ENCODE measurements at regions not wholly inside any gene's neighbourhood (a gene's known extent, or its start where the extent isn't known, plus 50 kb on each side); places are given as distances from the start of the nearest gene placed in this dataset.
A peak's percentile ranks its signal among the peaks of the same experiment; 100 is the strongest.

DNA sequence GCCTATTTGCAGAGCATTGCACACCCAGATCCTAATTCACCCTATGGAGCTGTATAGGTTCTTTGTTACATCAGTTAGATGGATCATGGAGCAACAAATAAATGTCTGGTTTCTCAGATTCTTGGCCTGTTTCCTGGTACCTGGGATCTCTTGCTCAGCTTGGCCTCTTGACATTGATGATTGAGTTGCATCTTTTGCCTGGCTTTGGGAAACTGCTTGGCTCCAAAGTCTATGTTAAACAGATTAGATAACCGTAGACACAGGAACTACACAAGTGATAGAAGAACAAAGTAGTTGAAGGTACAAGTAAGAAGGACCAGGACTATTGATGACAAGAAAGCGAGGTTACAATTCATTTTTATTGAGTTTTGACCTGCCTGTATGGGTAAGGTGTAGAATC is 77.3 kb downstream of the TMEM100 start:
- H3K36me3 ChIP-seq: no peaks in the 10 kb centered on the region
- TF ChIP-seq, protein P1, sequence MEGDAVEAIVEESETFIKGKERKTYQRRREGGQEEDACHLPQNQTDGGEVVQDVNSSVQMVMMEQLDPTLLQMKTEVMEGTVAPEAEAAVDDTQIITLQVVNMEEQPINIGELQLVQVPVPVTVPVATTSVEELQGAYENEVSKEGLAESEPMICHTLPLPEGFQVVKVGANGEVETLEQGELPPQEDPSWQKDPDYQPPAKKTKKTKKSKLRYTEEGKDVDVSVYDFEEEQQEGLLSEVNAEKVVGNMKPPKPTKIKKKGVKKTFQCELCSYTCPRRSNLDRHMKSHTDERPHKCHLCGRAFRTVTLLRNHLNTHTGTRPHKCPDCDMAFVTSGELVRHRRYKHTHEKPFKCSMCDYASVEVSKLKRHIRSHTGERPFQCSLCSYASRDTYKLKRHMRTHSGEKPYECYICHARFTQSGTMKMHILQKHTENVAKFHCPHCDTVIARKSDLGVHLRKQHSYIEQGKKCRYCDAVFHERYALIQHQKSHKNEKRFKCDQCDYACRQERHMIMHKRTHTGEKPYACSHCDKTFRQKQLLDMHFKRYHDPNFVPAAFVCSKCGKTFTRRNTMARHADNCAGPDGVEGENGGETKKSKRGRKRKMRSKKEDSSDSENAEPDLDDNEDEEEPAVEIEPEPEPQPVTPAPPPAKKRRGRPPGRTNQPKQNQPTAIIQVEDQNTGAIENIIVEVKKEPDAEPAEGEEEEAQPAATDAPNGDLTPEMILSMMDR (IDR thresholded peaks at IDR 0.05): no peak
- no peak for ATAC-seq (ENCODE audit: insufficient number of reproducible peaks, low FRiP score, low read depth)
- H3K9me3 ChIP-seq: no peaks in the 10 kb centered on the region
- no peak overlapping the region for H3K27ac ChIP-seq
- no peaks in the 10 kb centered on the region for H3K27me3 ChIP-seq (replicated peaks; ENCODE audit: insufficient read depth)
- no peaks in the 10 kb centered on the region for H3K4me1 ChIP-seq (ENCODE audit: control insufficient read depth in 1 of 2, low read depth in 2 of 2)
- no peak for DNase-seq (ENCODE audit: low spot score)
- no peak overlapping the region for H3K4me3 ChIP-seq

DNA sequence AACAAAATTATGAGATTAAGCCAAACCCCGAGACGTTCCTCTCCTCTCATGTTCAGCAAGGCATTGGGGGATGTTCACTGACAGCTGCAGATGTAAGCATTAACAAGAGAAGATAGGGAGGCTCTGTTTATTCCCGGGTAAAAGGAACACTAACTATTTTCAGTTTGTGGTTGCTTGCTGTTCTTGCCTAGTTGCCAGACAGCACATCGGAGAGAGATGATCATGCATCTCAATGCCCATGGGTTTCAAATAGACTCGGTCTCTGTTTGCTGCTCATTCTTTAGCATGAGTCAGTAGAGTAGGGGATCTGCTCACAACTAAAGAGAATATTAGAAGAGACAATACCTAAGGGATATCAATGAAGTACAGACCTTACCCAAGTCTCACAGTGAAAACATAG is 78.3 kb downstream of the TMEM100 start:
- DNase-seq (ENCODE audit: low spot score) (no peak), ATAC-seq (ENCODE audit: insufficient number of reproducible peaks, low FRiP score, low read depth) (no peak)
- TF ChIP-seq, protein P1 (IDR thresholded peaks at IDR 0.05): no peak
- no peaks in the 10 kb centered on the region for H3K36me3 ChIP-seq
- H3K27ac ChIP-seq: no peak overlapping the region
- H3K27me3 ChIP-seq (replicated peaks; ENCODE audit: insufficient read depth): no peaks in the 10 kb centered on the region
- no peak overlapping the region for H3K4me3 ChIP-seq
- H3K9me3 ChIP-seq: no peaks in the 10 kb centered on the region
- H3K4me1 ChIP-seq (ENCODE audit: control insufficient read depth in 1 of 2, low read depth in 2 of 2): no peaks in the 10 kb centered on the region

DNA sequence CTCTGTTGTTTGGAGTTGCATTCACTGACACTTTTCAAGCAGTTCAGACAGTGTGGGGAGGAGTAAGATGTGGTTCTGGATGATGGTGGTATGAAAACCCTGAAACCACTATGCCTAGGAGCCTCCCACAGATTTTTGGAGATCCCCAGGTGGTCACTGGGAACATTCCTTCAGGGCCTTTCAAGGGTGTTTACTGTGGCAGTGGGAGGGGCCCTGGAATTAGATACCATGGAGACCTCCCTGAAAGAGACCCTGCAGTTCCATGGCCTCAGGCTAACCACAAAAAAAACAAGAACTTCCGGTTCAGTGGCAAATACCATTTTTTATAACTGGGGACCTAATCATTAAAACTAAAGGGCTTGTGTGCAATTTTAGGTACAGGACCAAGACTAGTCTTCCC is 79.9 kb downstream of the TMEM100 start:
- Histone ChIP-seq H3K9me3 (no peaks in the 10 kb centered on the region), H3K36me3 (no peaks in the 10 kb centered on the region), H3K4me1 (ENCODE audit: control insufficient read depth in 1 of 2, low read depth in 2 of 2) (no peaks in the 10 kb centered on the region), H3K4me3 (no peak overlapping the region), H3K27ac (no peak overlapping the region), H3K27me3 (replicated peaks; ENCODE audit: insufficient read depth) (no peaks in the 10 kb centered on the region)
- ATAC-seq (ENCODE audit: insufficient number of reproducible peaks, low FRiP score, low read depth) (no peak), DNase-seq (ENCODE audit: low spot score) (no peak)
- TF ChIP-seq, protein P1 (IDR thresholded peaks at IDR 0.05): no peak

DNA sequence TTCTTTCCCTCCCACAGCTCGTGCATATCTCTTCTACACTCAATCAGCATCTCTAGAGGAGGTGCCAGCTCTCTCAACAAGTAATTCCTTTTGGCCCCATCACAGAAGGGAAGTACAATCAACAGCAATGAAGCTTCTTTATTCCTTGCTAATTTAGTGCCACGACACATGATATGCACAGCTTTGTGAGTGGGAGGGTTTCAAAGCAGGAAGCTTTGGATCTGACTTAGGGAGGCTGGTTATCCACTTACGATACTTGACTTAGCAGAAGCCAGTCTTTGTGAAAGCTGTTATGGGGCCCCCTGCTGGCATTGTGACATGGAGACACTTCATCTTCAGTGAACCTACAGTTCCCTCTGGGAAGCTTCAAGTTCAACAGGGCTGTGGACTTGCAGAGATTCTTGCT is 81.0 kb downstream of the TMEM100 start:
- H3K4me1 ChIP-seq (ENCODE audit: control insufficient read depth in 1 of 2, low read depth in 2 of 2): no peaks in the 10 kb centered on the region
- TF ChIP-seq, protein P1 (IDR thresholded peaks at IDR 0.05): peak; percentile 29
- no peaks in the 10 kb centered on the region for H3K27me3 ChIP-seq (replicated peaks; ENCODE audit: insufficient read depth)
- ATAC-seq (ENCODE audit: insufficient number of reproducible peaks, low FRiP score, low read depth): no peak
- H3K4me3 ChIP-seq: no peak overlapping the region
- no peaks in the 10 kb centered on the region for H3K9me3 ChIP-seq
- H3K36me3 ChIP-seq: no peaks in the 10 kb centered on the region
- no peak overlapping the region for H3K27ac ChIP-seq
- DNase-seq (ENCODE audit: low spot score): no peak

DNA sequence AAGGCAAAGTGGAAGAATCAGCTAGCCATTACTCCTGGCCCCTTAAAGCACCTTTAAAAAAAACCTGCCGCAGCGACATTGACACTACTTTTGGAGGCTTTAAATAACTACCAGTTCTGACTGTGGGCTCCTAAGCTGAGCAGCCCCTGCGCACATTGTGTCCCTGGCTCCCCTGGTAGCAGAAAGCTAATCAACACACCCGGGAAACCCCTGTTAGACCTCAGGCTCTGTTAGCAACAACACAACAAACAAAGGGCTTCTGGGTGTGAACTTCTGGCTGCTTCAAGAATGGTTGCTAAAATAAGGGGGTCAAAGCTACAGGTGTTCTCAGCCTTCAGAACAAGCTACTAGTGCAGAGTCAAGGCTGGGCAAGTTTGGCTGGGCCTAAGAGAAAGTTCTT is 83.6 kb downstream of the TMEM100 start:
- no peak for ATAC-seq (ENCODE audit: insufficient number of reproducible peaks, low FRiP score, low read depth)
- TF ChIP-seq, protein P1 (IDR thresholded peaks at IDR 0.05): no peak
- H3K9me3 ChIP-seq: no peaks in the 10 kb centered on the region
- DNase-seq (ENCODE audit: low spot score): no peak
- no peak overlapping the region for H3K27ac ChIP-seq
- no peaks in the 10 kb centered on the region for H3K36me3 ChIP-seq
- no peaks in the 10 kb centered on the region for H3K4me1 ChIP-seq (ENCODE audit: control insufficient read depth in 1 of 2, low read depth in 2 of 2)
- no peaks in the 10 kb centered on the region for H3K27me3 ChIP-seq (replicated peaks; ENCODE audit: insufficient read depth)
- H3K4me3 ChIP-seq: no peak overlapping the region
